ENCODE measurements at regions not wholly inside any gene's neighbourhood (a gene's known extent, or its start where the extent isn't known, plus 50 kb on each side); places are given as distances from the start of the nearest gene placed in this dataset.

DNA sequence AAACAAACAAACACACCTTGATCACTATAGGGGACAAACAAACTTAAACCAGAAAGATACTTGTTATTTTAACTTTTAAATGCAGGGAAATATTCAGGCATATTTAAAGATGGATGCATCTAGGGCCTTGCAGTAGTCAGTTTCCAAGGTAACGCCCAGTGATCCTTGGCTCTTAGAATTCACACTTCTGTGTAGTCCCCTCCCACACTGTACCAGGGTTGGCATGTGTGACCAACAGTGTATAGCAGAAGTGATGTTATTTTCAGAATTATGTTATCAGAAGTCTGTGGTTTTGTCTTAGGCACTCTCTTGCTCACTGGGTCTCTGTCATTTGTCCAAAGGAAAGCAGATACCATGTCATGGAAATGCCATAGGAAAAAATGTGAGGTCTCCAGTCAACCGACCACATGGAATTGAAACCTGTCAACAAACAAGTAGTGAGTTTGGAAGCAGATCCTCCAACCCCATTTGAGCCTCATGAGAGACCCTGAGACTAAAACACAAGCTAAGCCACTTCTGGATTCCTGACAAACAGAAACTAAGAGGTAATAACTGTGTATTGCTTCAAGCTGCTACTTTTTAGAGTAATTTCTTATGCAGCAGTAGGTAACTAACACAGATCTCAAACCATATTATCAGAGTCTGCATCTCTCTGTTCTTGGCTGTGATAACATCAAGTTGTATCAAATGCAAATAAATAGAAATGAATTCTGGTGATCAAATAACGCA is 670.3 kb downstream of the KCTD8 start:
- H3K27ac ChIP-seq, result no peak overlapping the region
- TF ChIP-seq ZFX (IDR thresholded peaks at IDR 0.05), result no peak
- TF ChIP-seq, protein P1, sequence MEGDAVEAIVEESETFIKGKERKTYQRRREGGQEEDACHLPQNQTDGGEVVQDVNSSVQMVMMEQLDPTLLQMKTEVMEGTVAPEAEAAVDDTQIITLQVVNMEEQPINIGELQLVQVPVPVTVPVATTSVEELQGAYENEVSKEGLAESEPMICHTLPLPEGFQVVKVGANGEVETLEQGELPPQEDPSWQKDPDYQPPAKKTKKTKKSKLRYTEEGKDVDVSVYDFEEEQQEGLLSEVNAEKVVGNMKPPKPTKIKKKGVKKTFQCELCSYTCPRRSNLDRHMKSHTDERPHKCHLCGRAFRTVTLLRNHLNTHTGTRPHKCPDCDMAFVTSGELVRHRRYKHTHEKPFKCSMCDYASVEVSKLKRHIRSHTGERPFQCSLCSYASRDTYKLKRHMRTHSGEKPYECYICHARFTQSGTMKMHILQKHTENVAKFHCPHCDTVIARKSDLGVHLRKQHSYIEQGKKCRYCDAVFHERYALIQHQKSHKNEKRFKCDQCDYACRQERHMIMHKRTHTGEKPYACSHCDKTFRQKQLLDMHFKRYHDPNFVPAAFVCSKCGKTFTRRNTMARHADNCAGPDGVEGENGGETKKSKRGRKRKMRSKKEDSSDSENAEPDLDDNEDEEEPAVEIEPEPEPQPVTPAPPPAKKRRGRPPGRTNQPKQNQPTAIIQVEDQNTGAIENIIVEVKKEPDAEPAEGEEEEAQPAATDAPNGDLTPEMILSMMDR (conservative IDR thresholded peaks at IDR 0.05), result no peak

DNA sequence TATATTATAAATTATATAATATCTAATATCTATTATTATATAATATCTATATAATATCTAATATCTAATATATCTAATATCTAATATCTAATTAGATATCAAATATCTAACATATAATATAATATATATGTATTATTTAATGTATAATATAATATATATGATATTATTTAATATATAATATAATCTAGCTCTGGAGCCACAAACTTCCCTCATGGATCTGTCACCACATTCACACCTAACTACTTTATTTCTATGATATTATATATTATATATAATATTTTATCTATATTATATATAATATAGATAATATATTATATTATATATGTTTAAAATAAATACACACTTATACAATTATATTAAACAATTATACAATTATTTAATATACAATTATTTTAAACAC is 667.5 kb downstream of the KCTD8 start:
- no peak overlapping the region for H3K27ac ChIP-seq
- TF ChIP-seq, protein P1 (conservative IDR thresholded peaks at IDR 0.05), result no peak
- TF ChIP-seq ZFX (IDR thresholded peaks at IDR 0.05), result no peak

DNA sequence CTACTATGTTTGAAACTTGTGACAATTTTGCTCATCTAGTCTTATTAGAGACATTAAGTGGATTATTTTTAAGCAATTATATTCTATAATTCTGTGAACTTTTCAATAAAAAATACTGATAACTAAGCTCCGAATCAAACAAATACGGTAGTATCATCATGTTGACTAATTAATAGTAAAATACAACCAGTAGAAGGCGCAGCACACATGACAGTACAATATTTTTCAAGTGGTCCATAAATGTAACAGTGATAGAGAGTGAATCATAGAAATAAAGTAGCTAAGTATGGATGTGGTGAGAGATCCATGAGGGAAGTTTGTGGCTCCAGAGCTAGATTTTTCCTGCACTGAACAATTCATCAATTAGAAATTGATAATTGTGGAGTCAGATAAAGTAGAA is 666.2 kb downstream of the KCTD8 start:
- H3K27ac ChIP-seq, result no peak overlapping the region
- TF ChIP-seq, protein P1 (conservative IDR thresholded peaks at IDR 0.05), result peak; percentile 56
- TF ChIP-seq ZFX (IDR thresholded peaks at IDR 0.05), result no peak

DNA sequence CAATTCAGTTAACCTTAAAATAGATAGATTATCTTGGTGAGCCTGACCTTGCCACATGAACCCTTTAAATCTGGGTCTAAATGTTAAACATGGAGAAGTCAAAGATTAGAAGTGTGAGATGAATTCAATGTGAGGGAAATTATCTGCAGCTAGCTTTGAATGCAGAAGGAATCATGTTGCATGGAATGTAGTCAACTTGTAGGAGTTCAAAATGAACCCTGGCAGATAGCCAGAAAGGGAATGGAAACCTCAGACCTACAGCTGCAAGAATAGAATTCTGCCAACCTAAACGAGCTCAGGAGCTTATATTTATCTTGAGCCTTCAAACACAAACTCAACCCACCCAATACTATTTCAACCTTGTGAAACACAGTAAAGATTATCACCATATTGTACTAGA is 632.5 kb downstream of the KCTD8 start:
- no peak overlapping the region for H3K27ac ChIP-seq

DNA sequence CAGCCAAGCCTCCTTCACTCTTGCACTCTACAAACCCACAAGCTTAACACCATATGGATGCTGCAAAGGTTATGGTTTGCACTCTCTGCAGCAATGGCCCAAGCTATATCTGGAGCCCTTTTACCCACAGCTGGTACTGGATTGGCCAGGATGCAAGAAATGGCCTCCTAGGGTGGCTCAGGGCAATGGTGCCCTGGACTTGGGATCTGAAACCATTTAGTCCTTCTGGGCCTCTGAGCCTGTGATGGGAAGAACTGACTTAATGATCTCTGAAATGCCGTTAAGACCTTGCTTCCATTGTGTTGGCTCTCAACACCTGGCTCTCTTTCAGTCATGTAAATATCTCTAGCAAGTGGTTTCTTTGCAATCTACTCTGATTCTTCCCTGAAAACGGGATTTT is 626.0 kb downstream of the KCTD8 start:
- no peak for TF ChIP-seq ZFX (IDR thresholded peaks at IDR 0.05)
- TF ChIP-seq, protein P1 (conservative IDR thresholded peaks at IDR 0.05), result no peak
- no peak overlapping the region for H3K27ac ChIP-seq

More for the DNA sequence above, 632.5 kb downstream of the KCTD8 start:
- TF ChIP-seq ZFX (IDR thresholded peaks at IDR 0.05), result no peak
- TF ChIP-seq, protein P1 (conservative IDR thresholded peaks at IDR 0.05), result no peak

DNA sequence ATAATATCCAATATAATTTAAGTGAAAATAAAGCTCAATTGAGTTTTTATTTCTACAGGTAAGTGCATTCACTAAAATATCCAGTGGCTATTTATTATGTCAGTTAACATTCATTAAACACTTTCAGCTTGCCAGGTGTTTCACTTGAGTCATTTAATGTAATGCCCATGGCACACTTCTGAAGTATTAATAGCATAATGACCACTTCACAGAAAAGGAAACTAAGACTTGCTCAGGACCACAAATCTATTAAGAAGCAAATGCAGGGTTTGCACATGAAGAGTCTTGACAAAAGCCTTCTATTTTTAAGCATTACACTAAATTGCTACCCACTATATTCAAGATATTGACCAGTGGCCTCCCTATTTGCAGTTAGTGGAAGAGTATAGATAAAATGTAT is 612.7 kb downstream of the KCTD8 start:
- H3K27ac ChIP-seq, result no peak overlapping the region
- TF ChIP-seq ZFX (IDR thresholded peaks at IDR 0.05), result no peak
- TF ChIP-seq, protein P1 (conservative IDR thresholded peaks at IDR 0.05), result no peak

DNA sequence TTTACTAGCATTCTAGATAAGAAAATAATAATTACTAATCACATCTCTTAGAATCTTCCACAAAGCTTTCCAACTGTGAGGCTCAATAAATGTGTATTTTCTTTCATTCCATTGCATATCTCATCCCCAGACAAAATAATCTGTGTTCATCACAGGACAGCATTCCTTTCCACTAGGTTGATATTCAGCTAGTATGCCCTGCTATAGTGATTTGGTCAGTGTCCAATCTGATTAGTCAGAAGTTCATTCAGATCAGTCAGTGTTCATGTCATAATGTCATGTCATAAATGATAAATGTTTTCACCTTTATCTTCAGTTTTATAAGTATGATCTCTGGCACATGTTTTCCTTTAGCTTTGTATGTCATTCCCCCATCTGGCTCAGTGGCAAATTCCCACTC is 611.4 kb downstream of the KCTD8 start:
- H3K27ac ChIP-seq, result no peak overlapping the region
- no peak for TF ChIP-seq ZFX (IDR thresholded peaks at IDR 0.05)
- TF ChIP-seq, protein P1 (conservative IDR thresholded peaks at IDR 0.05), result no peak
